ENCODE measurements at regions not wholly inside any gene's neighbourhood (a gene's known extent, or its start where the extent isn't known, plus 50 kb on each side); places are given as distances from the start of the nearest gene placed in this dataset.

- Histone ChIP-seq H3K4me1 (ENCODE audit: control insufficient read depth, low read length) (no peaks in the 10 kb centered on the region), H3K27ac (ENCODE audit: low read depth, low read length) (no peak overlapping the region), H3K4me3 (ENCODE audit: low read length) (no peak overlapping the region), H3K4me2 (ENCODE audit: low read length) (no peak overlapping the region), H3F3A (ENCODE audit: control insufficient read depth, insufficient read depth) (no peaks in the 10 kb centered on the region), H3K27me3 (ENCODE audit: control insufficient read depth, low read length) (no peaks in the 10 kb centered on the region), H3K9me3 (ENCODE audit: control insufficient read depth, insufficient read depth, low read length) (no peaks in the 10 kb centered on the region), H4K20me1 (ENCODE audit: control insufficient read depth, insufficient read depth, low read depth, low read length) (no peaks in the 10 kb centered on the region), H3K9me2 (replicated peaks; ENCODE audit: control insufficient read depth, low read length) (no peaks in the 10 kb centered on the region), H3K36me3 (ENCODE audit: control insufficient read depth, low read length) (no peaks in the 10 kb centered on the region), H3K79me2 (ENCODE audit: control insufficient read depth, low read length) (no peaks in the 10 kb centered on the region)
- TF ChIP-seq CTCF (IDR thresholded peaks at IDR 0.05; ENCODE audit: low read depth, low read length, poor library complexity, severe bottlenecking) (no peak), EZH2phosphoT487 (IDR thresholded peaks at IDR 0.05; ENCODE audit: borderline replicate concordance, low read length) (no peak)
Observed at GRCh38 chr12:97024393-97024792, 117.3 kb downstream of the NEDD1 start.

GRCh38 chr12:97026901-97027300 lies 119.8 kb downstream of the NEDD1 start:
- H3K36me3 ChIP-seq (ENCODE audit: control insufficient read depth, low read length), result no peaks in the 10 kb centered on the region
- H3K9me2 ChIP-seq (replicated peaks; ENCODE audit: control insufficient read depth, low read length), result no peaks in the 10 kb centered on the region
- no peaks in the 10 kb centered on the region for H3F3A ChIP-seq (ENCODE audit: control insufficient read depth, insufficient read depth)
- H3K9me3 ChIP-seq (ENCODE audit: control insufficient read depth, insufficient read depth, low read length), result no peaks in the 10 kb centered on the region
- no peak overlapping the region for H3K27ac ChIP-seq (ENCODE audit: low read depth, low read length)
- no peak for TF ChIP-seq CTCF (IDR thresholded peaks at IDR 0.05; ENCODE audit: low read depth, low read length, poor library complexity, severe bottlenecking)
- no peak for TF ChIP-seq EZH2phosphoT487 (IDR thresholded peaks at IDR 0.05; ENCODE audit: borderline replicate concordance, low read length)
- no peaks in the 10 kb centered on the region for H3K4me1 ChIP-seq (ENCODE audit: control insufficient read depth, low read length)
- no peaks in the 10 kb centered on the region for H3K27me3 ChIP-seq (ENCODE audit: control insufficient read depth, low read length)
- no peak overlapping the region for H3K4me3 ChIP-seq (ENCODE audit: low read length)
- no peak overlapping the region for H3K4me2 ChIP-seq (ENCODE audit: low read length)
- no peaks in the 10 kb centered on the region for H4K20me1 ChIP-seq (ENCODE audit: control insufficient read depth, insufficient read depth, low read depth, low read length)
- H3K79me2 ChIP-seq (ENCODE audit: control insufficient read depth, low read length), result no peaks in the 10 kb centered on the region

GRCh38 chr12:97027482-97027881 lies 120.4 kb downstream of the NEDD1 start:
- no peak overlapping the region for H3K4me2 ChIP-seq (ENCODE audit: low read length)
- H3K4me3 ChIP-seq (ENCODE audit: low read length), result no peak overlapping the region
- no peaks in the 10 kb centered on the region for H3K27me3 ChIP-seq (ENCODE audit: control insufficient read depth, low read length)
- no peaks in the 10 kb centered on the region for H3K79me2 ChIP-seq (ENCODE audit: control insufficient read depth, low read length)
- no peaks in the 10 kb centered on the region for H3K36me3 ChIP-seq (ENCODE audit: control insufficient read depth, low read length)
- no peak overlapping the region for H3K27ac ChIP-seq (ENCODE audit: low read depth, low read length)
- H3K9me2 ChIP-seq (replicated peaks; ENCODE audit: control insufficient read depth, low read length), result no peaks in the 10 kb centered on the region
- H3K4me1 ChIP-seq (ENCODE audit: control insufficient read depth, low read length), result no peaks in the 10 kb centered on the region
- no peak for TF ChIP-seq CTCF (IDR thresholded peaks at IDR 0.05; ENCODE audit: low read depth, low read length, poor library complexity, severe bottlenecking)
- no peak for TF ChIP-seq EZH2phosphoT487 (IDR thresholded peaks at IDR 0.05; ENCODE audit: borderline replicate concordance, low read length)
- H3F3A ChIP-seq (ENCODE audit: control insufficient read depth, insufficient read depth), result no peaks in the 10 kb centered on the region
- no peaks in the 10 kb centered on the region for H4K20me1 ChIP-seq (ENCODE audit: control insufficient read depth, insufficient read depth, low read depth, low read length)
- H3K9me3 ChIP-seq (ENCODE audit: control insufficient read depth, insufficient read depth, low read length), result no peaks in the 10 kb centered on the region

- Histone ChIP-seq H3K79me2 (ENCODE audit: control insufficient read depth, low read length) (no peaks in the 10 kb centered on the region), H3K36me3 (ENCODE audit: control insufficient read depth, low read length) (no peaks in the 10 kb centered on the region), H3K9me3 (ENCODE audit: control insufficient read depth, insufficient read depth, low read length) (no peaks in the 10 kb centered on the region), H3K27ac (ENCODE audit: low read depth, low read length) (no peak overlapping the region), H3K4me2 (ENCODE audit: low read length) (no peak overlapping the region), H3K27me3 (ENCODE audit: control insufficient read depth, low read length) (no peaks in the 10 kb centered on the region), H3F3A (ENCODE audit: control insufficient read depth, insufficient read depth) (no peaks in the 10 kb centered on the region), H3K4me3 (ENCODE audit: low read length) (no peak overlapping the region), H3K4me1 (ENCODE audit: control insufficient read depth, low read length) (no peaks in the 10 kb centered on the region), H4K20me1 (ENCODE audit: control insufficient read depth, insufficient read depth, low read depth, low read length) (no peaks in the 10 kb centered on the region), H3K9me2 (replicated peaks; ENCODE audit: control insufficient read depth, low read length) (no peaks in the 10 kb centered on the region)
- TF ChIP-seq EZH2phosphoT487 (IDR thresholded peaks at IDR 0.05; ENCODE audit: borderline replicate concordance, low read length) (no peak), CTCF (IDR thresholded peaks at IDR 0.05; ENCODE audit: low read depth, low read length, poor library complexity, severe bottlenecking) (no peak)
Observed at GRCh38 chr12:97038131-97038530, 131.1 kb downstream of the NEDD1 start.

Data from DOHH2 (cell line).